ENCODE measurements at regions not wholly inside any gene's neighbourhood (a gene's known extent, or its start where the extent isn't known, plus 50 kb on each side); places are given as distances from the start of the nearest gene placed in this dataset.

DNA sequence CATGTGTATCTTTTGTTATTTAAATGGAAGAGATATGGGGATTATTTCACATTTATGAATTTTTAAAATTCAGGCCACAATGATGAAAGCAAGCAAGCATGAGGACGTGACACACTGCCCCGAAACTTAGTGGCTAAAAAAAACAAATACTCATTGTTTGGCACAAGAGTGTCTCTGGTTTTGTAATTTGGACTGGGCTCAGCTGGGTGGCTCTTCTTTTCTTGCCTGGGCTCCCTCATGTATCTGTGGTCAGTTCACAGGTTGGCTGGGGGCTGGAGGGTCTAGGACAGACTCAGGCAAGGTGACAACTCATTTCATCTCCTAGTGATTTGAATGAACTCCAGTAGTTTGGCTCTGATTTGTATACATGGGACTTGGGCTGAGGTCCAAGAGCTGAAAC is 238.4 kb upstream of the PRKX start:
- H3K27ac ChIP-seq (ENCODE audit: extremely low read depth, low read depth, low read length), result no peak overlapping the region
- POLR2A ChIA-PET, result no interaction called here

More for the DNA sequence above, 238.4 kb upstream of the PRKX start:
- H3K4me1 ChIP-seq (replicated peaks in 1 of 2; ENCODE audit: control insufficient read depth in 2 of 2, insufficient read depth in 2 of 2, low read length in 2 of 2), result no peaks in the 10 kb centered on the region
- no peak overlapping the region for H3K4me2 ChIP-seq (ENCODE audit: insufficient read depth, low read length)
- H3K36me3 ChIP-seq (ENCODE audit: control insufficient read depth, insufficient read depth, low read length), result no peaks in the 10 kb centered on the region
- CTCF ChIA-PET (ENCODE audit: low intra/inter-chr PET ratio), result no interaction called here
- no peaks in the 10 kb centered on the region for H4K20me1 ChIP-seq (replicated peaks; ENCODE audit: control insufficient read depth, insufficient read depth, low read length)
- in situ Hi-C loops (cut with MboI), result no loop called here
- no peak for FAIRE-seq
- no peaks in the 10 kb centered on the region for H3K27me3 ChIP-seq (ENCODE audit: control insufficient read depth in 2 of 2, insufficient read depth in 2 of 2, low read length in 2 of 2)
- intact Hi-C loops (cut with micrococcal nuclease), result no loop called here
- 0% methylated on average over 2 of the region's 2 CpGs for WGBS (ENCODE audit: insufficient coverage, low coverage, missing lambda C conversion rate)
- TF ChIP-seq, protein P1, sequence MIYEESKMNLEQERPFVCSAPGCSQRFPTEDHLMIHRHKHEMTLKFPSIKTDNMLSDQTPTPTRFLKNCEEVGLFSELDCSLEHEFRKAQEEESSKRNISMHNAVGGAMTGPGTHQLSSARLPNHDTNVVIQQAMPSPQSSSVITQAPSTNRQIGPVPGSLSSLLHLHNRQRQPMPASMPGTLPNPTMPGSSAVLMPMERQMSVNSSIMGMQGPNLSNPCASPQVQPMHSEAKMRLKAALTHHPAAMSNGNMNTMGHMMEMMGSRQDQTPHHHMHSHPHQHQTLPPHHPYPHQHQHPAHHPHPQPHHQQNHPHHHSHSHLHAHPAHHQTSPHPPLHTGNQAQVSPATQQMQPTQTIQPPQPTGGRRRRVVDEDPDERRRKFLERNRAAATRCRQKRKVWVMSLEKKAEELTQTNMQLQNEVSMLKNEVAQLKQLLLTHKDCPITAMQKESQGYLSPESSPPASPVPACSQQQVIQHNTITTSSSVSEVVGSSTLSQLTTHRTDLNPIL (CRISPR knock-in tag; IDR thresholded peaks at IDR 0.05), result no peak
- no peak for TF ChIP-seq POLR3A (IDR thresholded peaks at IDR 0.05; ENCODE audit: borderline replicate concordance, extremely low read depth, insufficient read depth, insufficient read length)
- TF ChIP-seq, protein P2, sequence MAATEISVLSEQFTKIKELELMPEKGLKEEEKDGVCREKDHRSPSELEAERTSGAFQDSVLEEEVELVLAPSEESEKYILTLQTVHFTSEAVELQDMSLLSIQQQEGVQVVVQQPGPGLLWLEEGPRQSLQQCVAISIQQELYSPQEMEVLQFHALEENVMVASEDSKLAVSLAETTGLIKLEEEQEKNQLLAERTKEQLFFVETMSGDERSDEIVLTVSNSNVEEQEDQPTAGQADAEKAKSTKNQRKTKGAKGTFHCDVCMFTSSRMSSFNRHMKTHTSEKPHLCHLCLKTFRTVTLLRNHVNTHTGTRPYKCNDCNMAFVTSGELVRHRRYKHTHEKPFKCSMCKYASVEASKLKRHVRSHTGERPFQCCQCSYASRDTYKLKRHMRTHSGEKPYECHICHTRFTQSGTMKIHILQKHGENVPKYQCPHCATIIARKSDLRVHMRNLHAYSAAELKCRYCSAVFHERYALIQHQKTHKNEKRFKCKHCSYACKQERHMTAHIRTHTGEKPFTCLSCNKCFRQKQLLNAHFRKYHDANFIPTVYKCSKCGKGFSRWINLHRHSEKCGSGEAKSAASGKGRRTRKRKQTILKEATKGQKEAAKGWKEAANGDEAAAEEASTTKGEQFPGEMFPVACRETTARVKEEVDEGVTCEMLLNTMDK (IDR thresholded peaks at IDR 0.05; ENCODE audit: borderline replicate concordance, insufficient read depth, low read depth, low read length, poor library complexity, severe bottlenecking), result no peak
- TF ChIP-seq ELF2 (CRISPR knock-in tag; IDR thresholded peaks at IDR 0.05), result no peak
- TF ChIP-seq ZFPM2 (CRISPR knock-in tag; IDR thresholded peaks at IDR 0.05), result no peak
- no peak for TF ChIP-seq ZNF184 (CRISPR knock-in tag; IDR thresholded peaks at IDR 0.05)
- TF ChIP-seq ESRRB (CRISPR knock-in tag; IDR thresholded peaks at IDR 0.05; ENCODE audit: borderline replicate concordance), result no peak
- no peak for TF ChIP-seq ZNF165 (CRISPR knock-in tag; IDR thresholded peaks at IDR 0.05; ENCODE audit: borderline replicate concordance)
- TF ChIP-seq ETV6 (IDR thresholded peaks at IDR 0.05; ENCODE audit: borderline replicate concordance in 1 of 2, low read depth in 2 of 2, low read length in 1 of 2), result no peak
- no peak for TF ChIP-seq ETV6 (CRISPR knock-in tag; IDR thresholded peaks at IDR 0.05; ENCODE audit: borderline replicate concordance)
- H3K4me3 ChIP-seq, result no peak overlapping the region
- no peak for ATAC-seq
- H2AFZ ChIP-seq (ENCODE audit: low read depth, low read length), result no peak overlapping the region
- no TSS peak for BruUV-seq (replicated peaks)
- no peak overlapping the region for H3K9ac ChIP-seq (ENCODE audit: insufficient read depth in 1 of 2, low read depth in 2 of 2, low read length in 2 of 2)
- no peaks in the 10 kb centered on the region for H3K79me2 ChIP-seq (ENCODE audit: control insufficient read depth, insufficient read depth, low read length)
- no peaks in the 10 kb centered on the region for H3K9me3 ChIP-seq (replicated peaks; ENCODE audit: control insufficient read depth, insufficient read depth, low read depth, low read length)
- no peaks in the 10 kb centered on the region for H3K9me1 ChIP-seq (ENCODE audit: control insufficient read depth, insufficient read depth, low read length)
- no peak for DNase-seq (ENCODE audit: extremely low read depth in 1 of 4, low spot score in 3 of 4)
